Tibial nerve (tissue), 4 donors: ENCODE measurements at regions not wholly inside any gene's neighbourhood (a gene's known extent, or its start where the extent isn't known, plus 50 kb on each side); places are given as distances from the start of the nearest gene placed in this dataset.

Source experiments
- CTCF ChIP-seq, 5 experiments: fragments of 200-600 bp in 3 of 5; fragments of 450-650 bp in 2 of 5; sonication (generic) in 3 of 5; IDR thresholded peaks; one replicate each; pipeline ENCODE4 v1.5.1; 2016 to 2019; ENCODE audit warnings: antibody characterized with exemption in 5 of 5, mild to moderate bottlenecking in 3 of 5, moderate library complexity in 2 of 5
- EP300 ChIP-seq, 2 donors: sonication (generic); formaldehyde crosslinking; IDR thresholded peaks; one replicate each; pipeline ENCODE4 v1.6.1; 2017; ENCODE audit warnings: antibody characterized with exemption in 2 of 2, mild to moderate bottlenecking in 1 of 2
- POLR2A ChIP-seq, 2 donors: fragments of 450-650 bp; IDR thresholded peaks; one replicate each; pipeline ENCODE4 v1.6.1; 2017; ENCODE audit warnings: antibody characterized with exemption in 2 of 2, mild to moderate bottlenecking in 2 of 2, moderate library complexity in 2 of 2

GRCh38 chr5:121608826-121609225, 242.9 kb upstream of the FTMT start:
- TF ChIP-seq POLR2A (IDR thresholded peaks at IDR 0.05) (no peak), CTCF (IDR thresholded peaks at IDR 0.05) (no peak), EP300 (IDR thresholded peaks at IDR 0.05) (no peak)
